Astrocyte (in vitro differentiated cells and primary cell): ENCODE measurements at regions not wholly inside any gene's neighbourhood (a gene's known extent, or its start where the extent isn't known, plus 50 kb on each side); places are given as distances from the start of the nearest gene placed in this dataset.
"Not testable (repeated sequence)": the region's sequence is repeated elsewhere in the genome, so short reads cannot be mapped to it uniquely, and the experiment has no call there.

ENCODE experiments used
- DNase-seq: peaks from one replicate; pipeline ENCODE4 v3.0.0-alpha.2; 2010; ENCODE audit warnings: low read depth
- FAIRE-seq: peaks from 2 replicates; lab custom pipeline; 2011; peaks lifted over from hg19 to GRCh38; lab: Jason Lieb, UNC
- H2AFZ ChIP-seq: 2 replicates; pipeline ENCODE4 v1.6.0; 2012; ENCODE audit warnings: low read depth, low read length, inconsistent platforms
- H3K27ac ChIP-seq: 2 replicates; pipeline ENCODE4 v1.5.1; 2011; ENCODE audit warnings: low read depth, low read length, inconsistent platforms
- H3K27me3 ChIP-seq: 2 replicates; pipeline ENCODE4 v1.6.0; 2011; ENCODE audit warnings: low read length, inconsistent platforms; ENCODE audit not compliant: insufficient read depth
- H3K36me3 ChIP-seq: 2 replicates; pipeline ENCODE4 v1.5.1; 2011; ENCODE audit warnings: low read length, inconsistent platforms; ENCODE audit not compliant: insufficient read depth
- H3K4me1 ChIP-seq: 2 replicates; pipeline ENCODE4 v1.5.1; 2011; ENCODE audit warnings: low read length, inconsistent platforms; ENCODE audit not compliant: insufficient read depth
- H3K4me2 ChIP-seq: 2 replicates; pipeline ENCODE4 v1.6.0; 2012; ENCODE audit warnings: low read length, inconsistent platforms
- H3K4me3 ChIP-seq: 2 replicates; pipeline ENCODE4 v1.5.1; 2011; ENCODE audit warnings: low read depth, mild to moderate bottlenecking, low read length, inconsistent platforms; ENCODE audit not compliant: insufficient read depth
- H3K79me2 ChIP-seq: 2 replicates; pipeline ENCODE4 v1.6.0; 2012; ENCODE audit warnings: mild to moderate bottlenecking, low read length, inconsistent platforms; ENCODE audit not compliant: insufficient read depth
- H3K9ac ChIP-seq: 2 replicates; pipeline ENCODE4 v1.6.0; 2012; ENCODE audit warnings: mild to moderate bottlenecking, low read length, inconsistent platforms
- H3K9me3 ChIP-seq: 2 replicates; pipeline ENCODE4 v1.5.1; 2012; ENCODE audit warnings: low read depth, mild to moderate bottlenecking, low read length, inconsistent platforms; ENCODE audit not compliant: insufficient read depth
- H4K20me1 ChIP-seq: 2 replicates; pipeline ENCODE4 v1.6.0; 2012; ENCODE audit warnings: low read length, inconsistent platforms; ENCODE audit not compliant: insufficient read depth
- H3K27ac Mint-ChIP-seq: one replicate; pipeline ENCODE4 v1.8.0; 2021; ENCODE audit warnings: mild to moderate bottlenecking, mixed read lengths; ENCODE audit not compliant: unreplicated experiment
- H3K27me3 Mint-ChIP-seq: one replicate; pipeline ENCODE4 v1.8.0; 2021; ENCODE audit warnings: low read depth, mixed read lengths; ENCODE audit not compliant: unreplicated experiment
- H3K36me3 Mint-ChIP-seq: one replicate; pipeline ENCODE4 v1.8.0; 2021; ENCODE audit warnings: low read depth, mixed read lengths; ENCODE audit not compliant: unreplicated experiment
- H3K4me1 Mint-ChIP-seq: one replicate; pipeline ENCODE4 v1.8.0; 2021; ENCODE audit warnings: low read depth, mixed read lengths; ENCODE audit not compliant: unreplicated experiment
- H3K4me3 Mint-ChIP-seq: one replicate; pipeline ENCODE4 v1.8.0; 2021; ENCODE audit warnings: mild to moderate bottlenecking, moderate library complexity, mixed read lengths; ENCODE audit not compliant: unreplicated experiment
- H3K9me3 Mint-ChIP-seq: one replicate; pipeline ENCODE4 v1.8.0; 2021; ENCODE audit warnings: mild to moderate bottlenecking, mixed read lengths; ENCODE audit not compliant: unreplicated experiment
- CTCF ChIP-seq: IDR thresholded peaks from 2 replicates; pipeline ENCODE4 v1.5.1; 2011; ENCODE audit warnings: low read depth, mild to moderate bottlenecking, inconsistent platforms, low read length, moderate library complexity; ENCODE audit not compliant: insufficient read depth
- EZH2 ChIP-seq: IDR thresholded peaks from 2 replicates; pipeline ENCODE4 v1.6.1; 2012; ENCODE audit warnings: mild to moderate bottlenecking, low read length, inconsistent platforms; ENCODE audit not compliant: insufficient read depth

DNA sequence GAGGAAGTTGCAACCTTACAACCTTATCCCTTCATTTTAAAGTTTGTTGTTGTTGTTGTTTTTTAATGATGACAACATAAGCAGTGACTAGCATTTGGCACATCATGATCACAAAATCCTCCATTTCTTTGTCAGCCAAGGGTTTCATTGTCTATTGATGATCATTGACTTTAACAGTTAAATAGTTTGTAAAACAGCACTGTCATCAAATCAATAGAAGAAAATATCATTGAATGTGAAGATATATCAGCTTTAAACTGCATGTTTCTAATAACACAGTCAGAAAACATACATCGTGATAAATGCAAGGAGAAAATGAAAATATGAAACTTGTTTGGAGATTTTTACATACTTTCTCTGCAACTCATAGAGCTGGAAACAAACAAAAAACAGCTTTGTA, 922.3 kb upstream of the LRFN5 start:
- Histone ChIP-seq H3K79me2 (no peaks in the 10 kb centered on the region), H2AFZ (no peak overlapping the region), H3K9me3 (no peaks in the 10 kb centered on the region), H3K9ac (no peak overlapping the region), H3K27me3 (no peaks in the 10 kb centered on the region), H3K4me1 (no peaks in the 10 kb centered on the region), H3K36me3 (no peaks in the 10 kb centered on the region), H3K4me2 (no peak overlapping the region), H3K27ac (no peak overlapping the region), H4K20me1 (no peaks in the 10 kb centered on the region), H3K4me3 (no peak overlapping the region)
- TF ChIP-seq CTCF = no peak
- TF ChIP-seq EZH2 = no peak
- Mint-ChIP-seq H3K4me3 (no peak overlapping the region), H3K36me3 (no peaks in the 10 kb centered on the region), H3K9me3 (no peaks in the 10 kb centered on the region), H3K27me3 (no peaks in the 10 kb centered on the region), H3K4me1 (no peaks in the 10 kb centered on the region), H3K27ac (no peak overlapping the region)
- FAIRE-seq = no peak
- DNase-seq = no peak

- Mint-ChIP-seq H3K27ac (no peak overlapping the region), H3K4me3 (no peak overlapping the region), H3K27me3 (no peaks in the 10 kb centered on the region), H3K9me3 (no peaks in the 10 kb centered on the region), H3K4me1 (no peaks in the 10 kb centered on the region), H3K36me3 (no peaks in the 10 kb centered on the region)
- H3K79me2 ChIP-seq = no peaks in the 10 kb centered on the region
- H3K9me3 ChIP-seq = no peaks in the 10 kb centered on the region
- no peak overlapping the region for H2AFZ ChIP-seq
- H3K4me2 ChIP-seq = no peak overlapping the region
- no peaks in the 10 kb centered on the region for H4K20me1 ChIP-seq
- H3K4me1 ChIP-seq = no peaks in the 10 kb centered on the region
- no peak overlapping the region for H3K27ac ChIP-seq
- FAIRE-seq (no peak), DNase-seq (no peak)
- H3K4me3 ChIP-seq = no peak overlapping the region
- no peaks in the 10 kb centered on the region for H3K27me3 ChIP-seq
- H3K9ac ChIP-seq = no peak overlapping the region
- H3K36me3 ChIP-seq = no peaks in the 10 kb centered on the region
- TF ChIP-seq CTCF (no peak), EZH2 (no peak)
Measured at GRCh38 chr14:40682131-40682913, 924.4 kb upstream of the LRFN5 start.

DNA sequence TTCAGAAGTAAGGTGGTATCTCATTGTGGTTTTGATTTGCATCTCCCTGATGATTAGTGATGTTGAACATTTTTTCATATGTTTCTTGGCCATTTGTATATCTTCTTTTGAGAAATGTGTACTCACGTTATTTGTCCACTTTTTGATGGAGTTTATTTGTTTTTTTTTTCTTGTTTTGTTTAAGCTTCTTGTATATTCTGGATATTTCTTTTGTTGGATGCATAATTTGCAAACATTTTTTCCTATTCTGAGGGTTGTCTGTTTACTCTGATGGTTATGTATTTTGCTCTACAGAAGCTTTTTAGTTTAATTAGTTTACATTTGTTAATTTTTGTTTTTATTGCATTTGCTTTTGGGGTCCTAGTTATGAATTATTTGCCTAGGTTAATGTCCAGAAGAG, 927.4 kb upstream of the LRFN5 start:
- H4K20me1 ChIP-seq = no peaks in the 10 kb centered on the region
- TF ChIP-seq CTCF (no peak), EZH2 (no peak)
- H3K4me1 ChIP-seq = no peaks in the 10 kb centered on the region
- Mint-ChIP-seq H3K36me3 (no peaks in the 10 kb centered on the region), H3K4me3 (no peak overlapping the region), H3K27me3 (no peaks in the 10 kb centered on the region), H3K9me3 (peaks cover 2% of the 10 kb centered on the region), H3K27ac (no peak overlapping the region), H3K4me1 (no peaks in the 10 kb centered on the region)
- H3K4me2 ChIP-seq = no peak overlapping the region
- no peak overlapping the region for H2AFZ ChIP-seq
- no peak overlapping the region for H3K9ac ChIP-seq
- FAIRE-seq (no peak), DNase-seq (no peak)
- H3K27ac ChIP-seq = no peak overlapping the region
- no peaks in the 10 kb centered on the region for H3K27me3 ChIP-seq
- no peak overlapping the region for H3K4me3 ChIP-seq
- H3K79me2 ChIP-seq = no peaks in the 10 kb centered on the region
- H3K9me3 ChIP-seq = no peaks in the 10 kb centered on the region
- H3K36me3 ChIP-seq = no peaks in the 10 kb centered on the region

DNA sequence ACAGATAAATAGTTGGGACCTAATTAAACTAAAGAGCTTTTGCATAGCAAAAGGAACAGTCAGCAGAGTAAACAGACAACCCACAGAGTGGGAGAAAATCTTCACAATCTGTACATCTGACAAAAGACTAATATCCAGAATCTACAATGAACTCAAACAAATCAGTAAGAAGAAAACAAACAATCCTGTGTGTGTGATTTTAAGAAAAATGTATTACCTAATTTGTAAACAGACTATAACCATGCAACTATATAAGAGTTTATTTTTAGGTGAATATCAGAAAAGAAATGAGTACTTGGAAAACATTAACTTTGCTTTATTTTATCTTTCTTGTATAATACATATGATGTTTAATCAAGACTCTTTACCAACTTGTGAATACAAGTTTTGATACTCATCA, 929.5 kb upstream of the LRFN5 start:
- not testable (repeated sequence) for H3K4me3 Mint-ChIP-seq, H3K27me3 Mint-ChIP-seq, H3K79me2 ChIP-seq, H3K27me3 ChIP-seq, H3K36me3 Mint-ChIP-seq, H3K9ac ChIP-seq, H3K4me2 ChIP-seq, H3K27ac Mint-ChIP-seq, H3K4me1 ChIP-seq, DNase-seq, H3K9me3 Mint-ChIP-seq, H4K20me1 ChIP-seq, H2AFZ ChIP-seq, FAIRE-seq, H3K36me3 ChIP-seq, H3K4me1 Mint-ChIP-seq, H3K9me3 ChIP-seq, H3K4me3 ChIP-seq, H3K27ac ChIP-seq
